Skeletal muscle satellite cell (primary cell): ENCODE measurements at regions not wholly inside any gene's neighbourhood (a gene's known extent, or its start where the extent isn't known, plus 50 kb on each side); places are given as distances from the start of the nearest gene placed in this dataset.

Experiments
- H3K27me3 ChIP-seq: 2 replicates; pipeline ENCODE4 v1.7.0; 2013; ENCODE audit warnings: low read length; ENCODE audit not compliant: control insufficient read depth, insufficient read depth
- H3K36me3 ChIP-seq: 2 replicates; pipeline ENCODE4 v1.7.0; 2013; ENCODE audit warnings: mild to moderate bottlenecking, control low read depth, low read length; ENCODE audit not compliant: insufficient read depth
- H3K4me1 ChIP-seq: 2 replicates; pipeline ENCODE4 v1.7.0; 2013; ENCODE audit warnings: low read length; ENCODE audit not compliant: control insufficient read depth, insufficient read depth
- H3K4me2 ChIP-seq: 2 replicates; pipeline ENCODE4 v1.7.0; 2013; ENCODE audit warnings: mild to moderate bottlenecking, low read length
- H3K4me3 ChIP-seq: 2 replicates; pipeline ENCODE4 v1.7.0; 2013; ENCODE audit warnings: low read length
- H3K9ac ChIP-seq: 2 replicates; pipeline ENCODE4 v1.7.0; 2013; ENCODE audit warnings: mild to moderate bottlenecking, low read depth, low read length, moderate library complexity
- H3K9me3 ChIP-seq: replicated peaks from 2 replicates; pipeline ENCODE4 v1.7.0; 2013; ENCODE audit warnings: mild to moderate bottlenecking, control low read depth, low read length

DNA sequence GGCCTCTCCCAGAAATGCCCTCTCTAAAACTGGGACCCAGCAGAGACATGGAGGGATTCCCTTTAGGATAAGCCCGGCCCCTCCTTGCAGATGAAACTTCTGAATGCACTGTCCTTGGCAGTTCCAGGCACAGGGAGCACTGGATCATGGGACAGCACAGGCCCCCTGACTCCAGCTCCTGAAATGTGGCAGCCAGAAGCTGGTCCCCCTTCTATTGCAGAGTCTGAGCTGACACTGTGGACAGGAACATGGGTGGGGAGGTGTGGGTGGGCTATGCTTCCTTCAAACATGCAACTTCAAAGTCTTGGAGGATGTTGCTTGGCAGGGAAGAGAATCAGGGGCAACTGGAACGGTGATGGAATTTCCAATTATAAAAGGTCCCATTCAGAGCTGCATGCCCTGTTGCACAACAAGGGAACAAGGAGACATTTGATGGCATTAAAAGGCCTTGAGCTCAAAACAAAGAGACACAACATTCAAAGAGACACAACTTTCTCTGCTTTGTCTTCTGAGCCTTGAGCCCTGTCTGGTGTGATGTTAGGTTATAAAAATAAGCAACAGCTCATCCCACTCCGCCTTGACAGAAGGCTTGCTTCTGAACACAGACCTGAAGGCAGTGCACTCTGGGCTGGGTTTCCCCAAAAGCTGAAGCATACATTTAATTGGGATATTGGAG lies 239.0 kb downstream of the OSR1 start:
- Histone ChIP-seq H3K4me2 (no peak overlapping the region), H3K27me3 (no peaks in the 10 kb centered on the region), H3K4me1 (peaks cover 50% of the 10 kb centered on the region), H3K9me3 (no peaks in the 10 kb centered on the region), H3K4me3 (no peak overlapping the region), H3K9ac (no peak overlapping the region), H3K36me3 (no peaks in the 10 kb centered on the region)

DNA sequence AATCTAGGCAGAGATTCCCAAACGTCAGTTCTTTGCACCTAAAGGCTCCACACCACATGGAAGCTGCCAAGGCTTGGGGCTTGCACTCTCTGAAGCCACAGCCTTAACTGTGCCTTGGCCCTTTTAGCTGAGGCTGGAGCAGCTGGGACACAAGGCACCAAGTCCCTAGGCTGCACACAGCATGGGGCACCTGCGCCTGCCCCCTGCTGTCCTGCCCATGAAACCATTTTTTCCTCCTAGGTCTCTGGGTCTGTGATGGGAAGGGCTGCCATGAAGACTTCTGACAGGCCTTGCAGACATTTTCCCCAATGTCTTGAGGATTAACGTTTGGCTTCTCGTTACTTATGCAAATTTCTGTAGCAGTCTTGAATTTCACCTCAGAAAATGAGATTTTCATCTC lies 241.5 kb downstream of the OSR1 start:
- Histone ChIP-seq H3K27me3 (no peaks in the 10 kb centered on the region), H3K9me3 (no peaks in the 10 kb centered on the region), H3K36me3 (no peaks in the 10 kb centered on the region), H3K9ac (no peak overlapping the region), H3K4me3 (no peak overlapping the region), H3K4me1 (peaks cover 34% of the 10 kb centered on the region), H3K4me2 (no peak overlapping the region)

DNA sequence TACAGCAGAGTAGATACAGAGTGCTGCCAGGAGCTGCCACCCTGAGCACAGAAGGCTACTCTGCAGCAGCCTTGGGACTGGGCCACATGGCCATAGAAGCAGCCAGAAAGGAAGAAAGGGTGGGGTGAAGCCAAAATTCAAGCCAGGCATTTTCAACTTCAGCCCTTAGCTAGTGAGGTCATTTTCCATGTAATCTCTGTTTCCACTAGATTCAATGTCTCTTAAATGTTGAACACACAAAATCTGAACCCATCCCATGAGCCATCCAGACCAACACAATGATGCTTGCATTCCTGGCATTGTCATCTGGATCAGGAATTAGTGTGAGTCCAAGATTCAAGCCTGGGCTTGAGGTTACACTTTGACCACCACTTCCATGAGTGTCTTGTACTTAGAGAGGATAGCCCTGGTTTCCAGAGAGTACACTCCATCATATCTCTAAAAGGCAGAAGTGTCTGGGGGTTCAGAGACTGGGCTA lies 243.6 kb downstream of the OSR1 start:
- Histone ChIP-seq H3K36me3 (no peaks in the 10 kb centered on the region), H3K27me3 (no peaks in the 10 kb centered on the region), H3K4me3 (no peak overlapping the region), H3K9me3 (no peaks in the 10 kb centered on the region), H3K9ac (no peak overlapping the region), H3K4me2 (no peak overlapping the region), H3K4me1 (peaks cover 15% of the 10 kb centered on the region)

DNA sequence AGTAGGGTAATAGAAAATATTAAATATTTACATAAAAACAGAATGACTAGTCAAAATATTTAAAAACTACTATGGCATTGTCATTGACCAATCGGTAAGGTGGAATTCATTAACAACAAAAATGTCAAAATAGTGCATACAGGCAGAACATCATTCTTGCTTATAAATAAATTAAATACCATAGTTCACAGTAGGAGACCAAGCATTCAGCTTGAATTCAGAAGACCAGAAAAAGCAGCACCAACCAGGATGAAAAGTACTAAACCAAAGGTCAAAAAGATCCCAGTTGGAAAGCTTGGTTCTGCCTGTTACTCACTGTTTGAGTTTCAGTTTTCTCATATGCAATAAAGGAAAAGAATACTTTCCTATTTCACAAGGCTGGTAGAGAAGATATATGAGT lies 244.3 kb downstream of the OSR1 start:
- no peak overlapping the region for H3K4me2 ChIP-seq
- no peaks in the 10 kb centered on the region for H3K9me3 ChIP-seq
- peaks cover 15% of the 10 kb centered on the region for H3K4me1 ChIP-seq
- H3K4me3 ChIP-seq, result no peak overlapping the region
- H3K27me3 ChIP-seq, result no peaks in the 10 kb centered on the region
- H3K36me3 ChIP-seq, result no peaks in the 10 kb centered on the region
- no peak overlapping the region for H3K9ac ChIP-seq

DNA sequence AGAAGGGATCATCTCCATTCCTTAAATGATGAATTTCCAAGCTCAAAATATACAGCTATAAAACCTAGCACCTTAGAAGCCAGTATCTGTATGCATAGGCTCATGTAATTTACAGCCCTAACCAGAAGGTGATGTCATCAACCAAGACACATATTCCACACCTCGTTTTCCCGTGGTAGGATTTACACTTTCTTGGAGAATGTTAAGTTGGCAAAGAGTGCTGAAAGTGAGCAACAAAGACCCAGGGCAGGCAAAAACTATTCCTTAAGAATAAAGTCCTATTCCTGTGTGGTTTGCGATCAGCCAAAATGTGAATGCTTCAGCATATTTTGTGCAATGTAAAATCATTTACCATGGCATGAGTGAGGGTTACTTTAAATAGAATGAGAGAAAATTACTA lies 247.1 kb downstream of the OSR1 start:
- H3K4me3 ChIP-seq, result no peak overlapping the region
- H3K36me3 ChIP-seq, result no peaks in the 10 kb centered on the region
- peaks cover 15% of the 10 kb centered on the region for H3K4me1 ChIP-seq
- no peaks in the 10 kb centered on the region for H3K27me3 ChIP-seq
- no peak overlapping the region for H3K4me2 ChIP-seq
- no peaks in the 10 kb centered on the region for H3K9me3 ChIP-seq
- no peak overlapping the region for H3K9ac ChIP-seq

DNA sequence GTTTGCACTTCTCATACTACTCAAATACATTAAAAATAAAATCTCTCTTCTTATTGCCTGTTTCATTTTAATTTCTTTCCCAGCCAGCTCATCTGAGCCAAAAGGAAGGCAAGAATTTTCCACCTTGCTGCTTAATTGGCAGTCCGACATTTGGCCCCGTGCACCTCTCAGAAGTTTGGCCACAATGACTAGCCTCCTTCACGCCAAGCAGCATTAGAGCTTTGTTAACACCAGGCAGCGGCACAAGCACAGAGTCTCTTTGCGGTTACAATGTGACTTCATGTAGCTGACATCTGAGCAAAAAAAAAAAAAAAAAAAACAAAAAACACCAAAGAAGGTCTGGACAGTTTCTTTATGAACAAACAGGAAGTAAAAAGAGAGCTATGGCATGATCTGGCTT lies 248.9 kb downstream of the OSR1 start:
- Histone ChIP-seq H3K27me3 (no peaks in the 10 kb centered on the region), H3K4me1 (peaks cover 7% of the 10 kb centered on the region), H3K36me3 (no peaks in the 10 kb centered on the region), H3K9ac (no peak overlapping the region), H3K4me3 (no peak overlapping the region), H3K4me2 (no peak overlapping the region), H3K9me3 (no peaks in the 10 kb centered on the region)

DNA sequence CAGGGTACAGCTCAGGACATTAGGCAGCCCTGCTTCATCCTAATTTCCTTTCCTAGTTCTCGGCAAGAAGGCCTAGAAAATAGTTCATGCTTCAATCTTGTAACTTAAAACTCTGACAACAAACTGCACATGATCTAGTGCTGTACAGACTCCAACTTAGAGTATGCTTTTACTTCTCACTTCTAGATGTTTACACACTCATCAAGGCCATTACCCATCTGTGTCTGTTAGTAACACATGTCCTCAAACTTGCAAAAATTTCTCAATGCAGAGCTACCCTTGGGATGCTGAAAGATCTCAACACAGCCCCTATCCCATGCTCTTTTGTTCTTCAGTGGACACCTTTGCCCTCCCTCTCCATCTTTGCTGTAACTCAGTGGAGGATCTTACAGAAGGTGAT lies 252.0 kb downstream of the OSR1 start:
- H3K27me3 ChIP-seq, result no peaks in the 10 kb centered on the region
- H3K4me3 ChIP-seq, result no peak overlapping the region
- H3K4me2 ChIP-seq, result no peak overlapping the region
- peaks cover 13% of the 10 kb centered on the region for H3K4me1 ChIP-seq
- no peaks in the 10 kb centered on the region for H3K36me3 ChIP-seq
- H3K9ac ChIP-seq, result no peak overlapping the region
- H3K9me3 ChIP-seq, result no peaks in the 10 kb centered on the region

DNA sequence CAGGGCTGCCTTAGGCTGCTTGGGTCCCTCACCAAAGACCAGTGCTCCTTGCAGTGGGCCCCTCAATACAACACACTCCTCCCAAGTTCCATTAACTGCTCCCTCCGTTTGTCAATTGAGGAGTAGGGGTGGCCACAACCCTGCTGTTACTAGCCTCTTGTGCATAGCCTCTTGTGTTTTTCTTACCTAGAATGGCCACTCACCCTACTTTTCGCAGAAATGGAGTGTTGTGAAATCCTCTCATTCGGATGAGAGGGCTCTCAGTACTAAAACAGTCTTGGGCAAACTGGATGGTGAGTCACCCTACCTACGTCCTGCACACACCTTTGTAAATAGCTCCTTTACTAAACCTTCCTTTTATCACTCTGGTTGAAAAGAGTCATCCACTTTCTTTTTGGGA lies 253.9 kb downstream of the OSR1 start:
- H3K9me3 ChIP-seq, result no peaks in the 10 kb centered on the region
- H3K36me3 ChIP-seq, result no peaks in the 10 kb centered on the region
- no peaks in the 10 kb centered on the region for H3K27me3 ChIP-seq
- H3K4me2 ChIP-seq, result no peak overlapping the region
- H3K9ac ChIP-seq, result no peak overlapping the region
- H3K4me1 ChIP-seq, result peaks cover 12% of the 10 kb centered on the region
- H3K4me3 ChIP-seq, result no peak overlapping the region

DNA sequence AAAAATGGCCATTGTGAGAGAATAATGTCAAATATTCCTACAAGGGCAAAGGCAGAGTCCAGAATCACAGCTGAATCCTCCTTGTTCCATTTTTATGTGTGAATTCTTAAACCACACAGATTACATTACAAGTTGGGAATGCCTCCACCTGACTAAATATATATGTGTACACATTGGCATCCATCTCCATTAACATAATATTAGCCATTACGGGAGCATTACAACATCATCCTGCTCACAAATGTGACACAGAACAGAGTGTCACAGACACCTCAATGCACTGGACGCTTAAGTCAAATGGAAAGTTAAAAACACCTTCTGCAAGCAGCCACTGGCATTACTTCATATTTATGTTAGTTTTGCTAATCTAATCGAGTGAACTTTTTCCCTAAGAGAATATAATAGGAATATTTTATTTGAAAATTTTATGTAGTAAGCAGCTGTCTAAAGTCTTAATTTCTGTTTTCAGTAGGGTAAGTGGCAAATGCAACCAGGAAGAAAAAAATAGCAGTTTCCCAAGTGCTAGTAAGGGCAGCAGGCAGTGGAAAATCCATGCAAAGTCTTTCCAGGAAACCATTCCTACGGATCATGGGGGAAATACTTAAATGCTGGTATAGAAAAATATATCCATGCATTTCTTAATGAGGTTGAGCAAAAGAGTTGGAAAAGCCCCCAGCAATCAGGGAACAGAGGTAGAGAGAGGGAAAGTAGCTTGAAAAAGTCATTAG lies 255.6 kb downstream of the OSR1 start:
- Histone ChIP-seq H3K36me3 (no peaks in the 10 kb centered on the region), H3K27me3 (no peaks in the 10 kb centered on the region)

DNA sequence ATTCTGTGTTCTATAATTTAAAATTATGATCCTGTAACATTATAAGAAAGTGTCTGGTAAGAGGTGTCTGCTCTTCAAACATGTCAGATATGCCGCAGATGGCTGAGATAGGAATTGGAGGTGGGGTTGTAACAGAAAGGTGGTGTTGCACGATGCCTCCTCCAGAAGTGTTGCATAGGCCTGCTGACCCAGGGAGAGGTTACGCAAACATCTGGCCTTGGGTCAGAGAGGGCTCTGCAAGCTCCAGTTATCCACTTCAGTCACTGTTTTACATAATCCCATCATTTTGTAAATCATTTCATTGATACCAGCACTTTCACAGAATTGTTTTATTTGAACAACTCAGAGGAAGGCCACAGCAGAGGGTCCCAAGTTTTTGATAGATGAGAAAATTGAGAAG lies 256.5 kb downstream of the OSR1 start:
- Histone ChIP-seq H3K27me3 (no peaks in the 10 kb centered on the region), H3K4me3 (no peak overlapping the region), H3K36me3 (no peaks in the 10 kb centered on the region), H3K9ac (no peak overlapping the region), H3K9me3 (no peaks in the 10 kb centered on the region), H3K4me1 (peaks cover 28% of the 10 kb centered on the region), H3K4me2 (no peak overlapping the region)

More for the DNA sequence above, 255.6 kb downstream of the OSR1 start:
- H3K9me3 ChIP-seq, result no peaks in the 10 kb centered on the region
- peaks cover 26% of the 10 kb centered on the region for H3K4me1 ChIP-seq
- H3K4me2 ChIP-seq, result no peak overlapping the region
- H3K9ac ChIP-seq, result no peak overlapping the region
- no peak overlapping the region for H3K4me3 ChIP-seq

DNA sequence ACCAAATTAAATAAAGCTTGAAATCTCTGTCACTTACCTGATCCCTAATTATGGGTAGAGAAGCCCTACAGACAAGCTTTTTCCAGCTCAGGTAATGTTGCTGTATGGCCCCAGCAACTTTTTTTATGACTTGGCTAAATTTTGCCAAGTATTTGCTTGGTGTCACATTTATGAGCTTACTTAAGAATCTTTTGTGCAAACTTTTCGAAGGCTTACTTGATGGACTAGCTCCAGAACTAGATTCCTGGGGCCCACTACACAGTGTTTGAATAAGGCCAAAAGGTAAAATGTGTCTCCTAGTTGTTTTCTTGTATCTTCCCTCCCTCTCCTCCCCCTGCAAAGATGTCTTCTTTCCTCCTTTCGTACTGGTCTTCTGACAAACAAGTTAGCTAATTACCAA lies 257.9 kb downstream of the OSR1 start:
- no peaks in the 10 kb centered on the region for H3K36me3 ChIP-seq
- H3K9ac ChIP-seq, result no peak overlapping the region
- no peak overlapping the region for H3K4me3 ChIP-seq
- H3K9me3 ChIP-seq, result no peaks in the 10 kb centered on the region
- no peaks in the 10 kb centered on the region for H3K27me3 ChIP-seq
- H3K4me1 ChIP-seq, result peaks cover 28% of the 10 kb centered on the region
- H3K4me2 ChIP-seq, result no peak overlapping the region

DNA sequence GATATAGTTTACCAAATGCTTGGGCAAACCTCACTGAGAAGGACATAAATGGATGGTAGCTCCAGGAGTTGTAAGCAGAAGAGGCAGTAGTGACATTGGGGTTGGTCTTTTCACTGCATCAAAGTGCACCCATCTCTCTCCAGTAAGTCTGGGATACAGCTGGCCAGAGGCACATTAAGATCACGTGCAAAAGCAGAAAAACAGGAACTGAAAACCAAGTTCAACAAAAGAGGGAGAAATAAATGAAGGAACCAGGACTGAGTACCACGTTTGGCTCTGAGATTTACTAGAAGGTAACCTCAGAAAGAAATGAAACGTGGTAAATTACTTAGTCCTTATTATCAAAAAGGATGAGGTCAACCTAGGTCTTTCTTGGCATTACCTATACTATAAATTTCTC lies 259.2 kb downstream of the OSR1 start:
- Histone ChIP-seq H3K9me3 (no peaks in the 10 kb centered on the region), H3K4me1 (peaks cover 28% of the 10 kb centered on the region), H3K9ac (peak overlapping the region; percentile 42), H3K4me2 (peak overlapping the region; percentile 16), H3K36me3 (no peaks in the 10 kb centered on the region), H3K4me3 (no peak overlapping the region), H3K27me3 (no peaks in the 10 kb centered on the region)
